Neural progenitor cell (in vitro differentiated cells): ENCODE measurements at regions not wholly inside any gene's neighbourhood (a gene's known extent, or its start where the extent isn't known, plus 50 kb on each side); places are given as distances from the start of the nearest gene placed in this dataset.

Source experiments
- EZH2 ChIP-seq: fragments of 200-600 bp; sonication (generic); IDR thresholded peaks from 2 replicates; pipeline ENCODE4 v1.6.1; 2017; ENCODE audit warnings: antibody characterized with exemption, mild to moderate bottlenecking, moderate library complexity
- TF ChIP-seq, protein P1 (sequence below): fragments of 200-600 bp; sonication (generic); IDR thresholded peaks from 2 replicates; pipeline ENCODE4 v1.5.1; 2017; ENCODE audit warnings: antibody characterized with exemption, mild to moderate bottlenecking

DNA sequence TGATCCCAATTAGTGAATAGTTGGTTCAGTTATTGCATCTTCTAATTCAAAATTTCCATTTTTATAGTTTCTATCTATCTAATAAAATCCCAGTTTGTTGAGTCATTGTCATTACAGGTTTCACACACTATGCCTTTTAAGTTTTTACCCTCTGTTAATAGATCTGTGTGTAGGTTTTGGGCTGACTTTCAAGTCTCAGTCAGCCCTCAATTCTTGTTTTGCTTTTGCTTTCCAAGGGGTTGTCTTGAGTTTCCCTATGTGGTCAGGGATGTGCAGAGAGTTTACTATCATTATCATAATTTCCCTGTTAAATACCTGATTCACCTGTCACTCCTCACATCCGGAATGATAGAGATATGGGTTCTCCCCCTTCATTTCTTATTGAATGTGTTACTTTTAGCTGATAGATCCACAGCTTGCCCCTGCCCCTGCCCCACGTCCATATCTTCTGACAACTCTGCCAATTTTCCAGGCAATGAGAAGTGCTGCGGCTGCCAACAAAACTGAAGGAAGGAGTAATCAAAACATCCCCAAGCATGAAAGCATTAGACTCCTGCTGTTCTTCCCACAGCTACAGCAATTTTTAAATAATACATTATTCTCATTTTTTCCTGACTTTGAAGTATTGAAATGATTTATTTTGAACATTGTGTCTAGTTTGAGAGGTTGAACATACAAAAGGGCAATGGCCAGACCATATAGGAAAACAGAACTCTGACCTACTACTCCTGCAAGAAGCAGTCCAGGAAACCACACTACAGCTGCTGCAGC, 1064.8 kb downstream of the SUCLG1 start:
- TF ChIP-seq, protein P1, sequence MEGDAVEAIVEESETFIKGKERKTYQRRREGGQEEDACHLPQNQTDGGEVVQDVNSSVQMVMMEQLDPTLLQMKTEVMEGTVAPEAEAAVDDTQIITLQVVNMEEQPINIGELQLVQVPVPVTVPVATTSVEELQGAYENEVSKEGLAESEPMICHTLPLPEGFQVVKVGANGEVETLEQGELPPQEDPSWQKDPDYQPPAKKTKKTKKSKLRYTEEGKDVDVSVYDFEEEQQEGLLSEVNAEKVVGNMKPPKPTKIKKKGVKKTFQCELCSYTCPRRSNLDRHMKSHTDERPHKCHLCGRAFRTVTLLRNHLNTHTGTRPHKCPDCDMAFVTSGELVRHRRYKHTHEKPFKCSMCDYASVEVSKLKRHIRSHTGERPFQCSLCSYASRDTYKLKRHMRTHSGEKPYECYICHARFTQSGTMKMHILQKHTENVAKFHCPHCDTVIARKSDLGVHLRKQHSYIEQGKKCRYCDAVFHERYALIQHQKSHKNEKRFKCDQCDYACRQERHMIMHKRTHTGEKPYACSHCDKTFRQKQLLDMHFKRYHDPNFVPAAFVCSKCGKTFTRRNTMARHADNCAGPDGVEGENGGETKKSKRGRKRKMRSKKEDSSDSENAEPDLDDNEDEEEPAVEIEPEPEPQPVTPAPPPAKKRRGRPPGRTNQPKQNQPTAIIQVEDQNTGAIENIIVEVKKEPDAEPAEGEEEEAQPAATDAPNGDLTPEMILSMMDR: no peak
- TF ChIP-seq EZH2: no peak
